Activated naive CD4-positive, alpha-beta T cell treated with Interleukin-2 at 50 U/mL for 16 hours (primary cell): ENCODE measurements at regions not wholly inside any gene's neighbourhood (a gene's known extent, or its start where the extent isn't known, plus 50 kb on each side); places are given as distances from the start of the nearest gene placed in this dataset.
"Not testable (repeated sequence)": the region's sequence is repeated elsewhere in the genome, so short reads cannot be mapped to it uniquely, and the experiment has no call there.

Experiments used
- DNase-seq: peaks from one replicate; pipeline ENCODE4 v3.0.0-alpha.2; 2020

DNA sequence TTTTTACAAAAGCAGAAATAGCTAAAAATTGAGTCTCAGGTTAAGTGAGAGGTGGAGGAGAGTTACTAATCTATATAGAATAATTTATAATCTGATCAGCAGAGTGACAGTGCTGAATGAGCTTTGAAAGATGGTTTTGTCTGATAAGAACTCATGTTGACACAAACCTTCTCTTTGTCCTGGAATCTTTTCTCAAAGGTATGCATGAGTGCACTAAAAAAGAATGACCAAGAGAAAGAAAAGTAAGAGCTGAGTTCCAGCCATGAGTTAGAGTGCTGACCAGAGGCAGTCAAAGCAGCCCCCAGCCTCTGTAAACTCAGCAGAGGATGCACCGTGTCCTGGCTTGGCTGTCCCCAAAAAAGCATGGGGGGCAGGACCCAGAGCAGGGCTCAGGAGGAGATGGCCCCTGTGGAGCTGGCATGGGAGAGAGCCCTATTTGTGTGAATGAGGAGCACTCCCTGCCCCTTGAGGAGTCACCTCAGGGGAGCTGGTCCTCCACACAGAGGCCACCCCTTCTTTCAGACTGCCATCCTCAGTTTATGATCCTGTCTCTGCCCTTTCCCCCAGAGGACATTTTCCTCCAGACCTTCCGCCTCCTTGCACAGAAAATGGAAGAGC lies 129.8 kb downstream of the SEC23A start:
- no peak for DNase-seq

DNA sequence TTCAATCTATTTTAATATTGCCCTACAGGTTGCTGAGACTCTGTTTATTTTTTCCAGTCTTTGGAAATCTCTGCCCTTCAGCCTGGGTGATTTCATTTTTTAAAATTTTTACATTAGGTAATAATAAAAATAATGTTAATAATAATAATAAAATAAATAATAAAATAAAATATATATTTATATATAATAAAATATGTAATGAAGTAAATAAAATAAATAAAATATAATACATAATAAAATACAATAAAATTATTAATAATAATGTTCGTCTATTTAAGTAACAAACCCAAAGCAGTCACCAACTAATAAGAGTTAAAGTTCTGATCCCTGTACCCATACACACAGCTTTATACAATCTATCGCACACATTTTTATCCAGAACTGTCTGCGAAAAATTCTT lies 130.5 kb downstream of the SEC23A start:
- no peak for DNase-seq

DNA sequence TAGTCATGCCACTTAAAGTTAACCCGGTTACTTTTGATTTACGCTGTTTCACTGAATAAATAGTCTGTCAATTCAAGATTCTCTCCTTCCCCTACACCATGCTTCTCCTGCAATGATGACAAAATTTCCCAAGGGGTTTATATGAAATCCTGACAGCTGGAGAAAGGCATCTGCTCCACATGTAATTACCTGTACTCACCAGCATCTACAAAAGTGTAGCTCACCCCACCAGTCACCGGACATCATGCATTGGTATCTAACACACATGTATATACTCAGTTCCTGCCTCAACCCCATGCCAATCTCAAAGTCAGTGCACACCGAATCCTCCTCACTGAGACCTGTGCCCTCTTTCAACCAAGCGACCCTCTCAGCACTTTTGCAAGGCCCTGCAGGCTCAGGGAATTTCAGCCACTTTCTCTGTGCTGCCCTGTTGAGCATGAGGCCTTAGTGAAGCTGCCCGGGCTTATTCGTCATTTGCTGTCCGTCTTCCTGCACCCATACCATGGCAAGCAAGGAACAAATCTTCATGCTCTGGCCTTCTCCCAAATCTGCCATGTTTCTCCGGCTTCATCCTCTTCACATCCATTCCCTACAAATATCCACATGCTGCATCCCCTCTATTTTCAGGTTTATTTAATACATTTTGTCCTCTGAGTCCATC lies 131.6 kb downstream of the SEC23A start:
- no peak for DNase-seq

DNA sequence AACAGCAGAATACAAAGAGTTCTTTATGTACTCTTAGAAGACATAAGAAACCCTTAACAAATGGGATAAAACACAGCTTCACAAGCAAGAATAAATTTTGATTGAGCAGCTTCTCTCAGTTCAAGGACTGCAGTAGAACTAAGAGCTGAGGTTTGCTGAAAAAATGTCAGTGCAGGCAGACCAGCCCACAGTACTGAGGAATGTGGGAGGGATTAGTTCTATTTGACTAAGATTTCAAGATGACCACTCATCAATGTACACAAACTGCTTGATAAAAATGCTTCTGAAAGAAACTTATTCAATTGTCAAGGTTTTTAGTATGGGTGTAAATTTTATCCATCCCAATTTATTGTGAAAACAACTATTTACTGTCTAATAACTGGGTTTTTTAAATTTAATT lies 138.4 kb downstream of the SEC23A start:
- DNase-seq = no peak

DNA sequence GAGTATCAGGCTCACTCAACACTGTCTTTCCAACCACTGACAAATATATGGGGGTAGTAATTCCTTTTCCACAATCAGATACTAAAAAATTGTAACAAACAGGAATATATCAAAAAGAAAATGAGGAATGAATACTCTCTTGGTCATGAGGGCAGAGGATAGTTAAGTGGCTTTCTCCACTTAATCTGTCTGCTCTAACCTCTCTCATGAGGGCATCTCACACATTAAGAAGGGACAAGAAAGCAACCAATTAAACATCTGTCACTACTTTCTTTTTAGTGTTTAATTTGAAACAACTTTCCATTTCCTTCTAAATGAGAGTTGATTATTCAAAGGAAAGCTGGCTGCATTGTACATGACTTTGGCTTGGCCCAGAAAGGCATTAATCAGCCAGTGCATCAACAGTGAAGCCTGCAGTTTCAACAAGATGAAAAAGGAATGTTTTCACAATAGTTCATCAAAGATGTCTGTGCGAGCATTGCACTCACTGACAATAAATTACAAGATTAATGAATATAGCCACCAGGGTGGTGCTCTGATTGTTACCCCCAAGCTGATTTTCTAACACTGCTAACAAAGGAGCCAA lies 142.0 kb downstream of the SEC23A start:
- DNase-seq = no peak

DNA sequence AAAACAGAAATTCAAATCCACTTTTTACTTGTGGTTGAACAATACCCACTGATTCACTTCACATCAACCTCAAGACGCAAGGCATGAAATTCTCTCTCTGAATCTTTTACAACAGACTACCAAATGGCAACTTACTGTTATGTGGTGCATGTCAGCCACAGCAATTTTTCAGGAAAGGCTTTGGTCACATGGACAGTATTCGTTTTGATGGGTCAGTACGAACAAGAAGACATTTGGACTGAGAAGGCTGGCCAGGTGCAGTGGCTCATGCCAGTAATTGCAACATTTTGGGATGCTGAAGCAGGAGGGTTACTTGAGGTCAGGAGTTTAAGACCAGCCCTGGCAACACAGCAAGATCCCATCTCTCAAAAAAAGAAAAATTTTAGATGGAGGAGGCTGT lies 144.0 kb downstream of the SEC23A start:
- DNase-seq = no peak

DNA sequence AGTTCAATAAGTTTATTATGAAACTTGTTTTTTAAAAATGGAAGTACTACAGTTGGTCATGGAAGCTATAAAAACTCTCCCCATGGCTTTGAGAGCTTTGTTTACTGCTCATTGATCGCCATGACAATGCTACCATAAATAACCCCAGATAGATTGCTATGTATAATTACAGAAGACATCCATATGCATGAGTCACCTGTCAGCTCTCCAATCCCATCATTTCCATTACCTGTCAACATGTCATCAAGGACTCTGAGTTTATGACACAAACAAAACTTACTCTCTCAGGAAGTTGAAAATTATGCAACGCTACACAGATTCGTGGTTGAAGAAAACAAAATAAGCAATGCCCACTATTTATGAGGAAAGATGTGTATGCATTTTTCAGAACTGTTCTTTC lies 144.4 kb downstream of the SEC23A start:
- DNase-seq = no peak

DNA sequence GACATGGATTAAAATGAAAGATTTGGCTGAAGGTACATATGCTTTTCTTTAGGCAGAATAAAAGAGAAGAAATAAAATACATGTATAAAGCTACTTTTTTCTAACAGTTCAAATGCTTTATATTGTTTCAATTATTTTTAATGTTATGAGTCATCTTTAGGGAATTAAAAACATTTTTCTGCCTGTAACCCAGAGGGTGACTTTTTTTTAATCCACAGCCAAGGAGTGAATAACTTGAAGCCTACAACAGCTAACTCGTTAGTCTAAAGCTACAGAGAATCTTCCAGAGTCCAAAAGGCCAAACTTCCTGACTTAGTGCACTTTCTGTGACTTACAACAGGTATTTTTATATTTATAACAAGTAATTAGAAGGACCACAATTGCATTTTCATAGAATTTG lies 151.6 kb downstream of the SEC23A start:
- DNase-seq = no peak

DNA sequence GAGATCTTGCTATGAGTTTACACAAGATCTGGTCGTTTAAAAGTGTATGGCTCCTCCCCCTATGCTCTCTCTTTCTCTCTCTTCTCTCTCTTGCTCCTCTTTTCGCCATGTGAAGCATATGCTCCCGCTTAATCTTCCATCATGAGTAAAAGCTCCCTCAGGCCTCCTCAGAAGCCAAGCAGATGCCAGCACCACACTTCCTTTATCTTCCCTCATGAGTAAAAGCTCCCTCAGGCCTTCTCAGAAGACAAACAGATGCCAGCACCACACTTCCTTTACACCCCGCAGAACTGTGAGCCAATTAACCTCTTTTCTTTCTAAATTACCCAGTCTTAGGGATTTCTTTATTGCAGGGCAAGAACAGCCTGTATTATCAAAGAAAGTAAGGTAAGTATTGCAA lies 152.4 kb downstream of the SEC23A start:
- no peak for DNase-seq

DNA sequence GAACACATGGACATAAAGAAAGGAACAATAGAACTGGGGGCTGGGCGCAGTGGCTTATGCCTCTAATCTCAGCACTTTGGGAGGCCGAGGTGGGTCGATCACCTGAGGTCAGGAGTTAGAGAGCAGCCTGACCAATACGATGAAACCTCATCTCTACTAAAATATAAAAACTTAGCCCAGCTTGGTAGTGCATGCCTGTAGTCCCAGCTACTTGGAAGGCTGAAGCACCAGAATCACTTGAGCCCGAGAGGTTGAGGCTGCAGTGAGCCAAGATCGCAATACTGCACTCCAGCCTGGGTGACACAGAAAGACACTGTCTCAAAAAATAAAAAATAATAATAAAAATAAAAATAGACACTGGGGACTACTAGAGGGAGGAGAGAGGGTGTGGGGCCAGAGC lies 154.5 kb downstream of the SEC23A start:
- DNase-seq = no peak

DNA sequence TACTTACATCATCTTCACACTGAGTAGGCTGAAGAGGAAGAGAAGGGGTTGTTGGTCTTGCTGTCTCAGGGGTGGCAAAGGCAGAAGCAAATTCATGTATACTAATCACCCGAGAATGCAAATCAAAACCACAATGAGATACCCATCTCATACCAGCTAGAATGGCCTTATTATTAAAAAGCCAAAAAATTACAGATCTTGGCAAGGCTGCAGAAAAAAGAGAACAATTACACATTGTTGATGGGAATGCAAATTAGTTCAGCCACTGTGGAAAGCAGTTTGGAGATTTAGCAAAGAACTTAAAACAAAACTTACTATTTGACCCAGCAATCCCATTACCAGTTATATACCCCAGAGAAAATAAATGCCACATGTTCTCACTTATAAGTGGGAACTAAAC lies 154.9 kb downstream of the SEC23A start:
- no peak for DNase-seq

DNA sequence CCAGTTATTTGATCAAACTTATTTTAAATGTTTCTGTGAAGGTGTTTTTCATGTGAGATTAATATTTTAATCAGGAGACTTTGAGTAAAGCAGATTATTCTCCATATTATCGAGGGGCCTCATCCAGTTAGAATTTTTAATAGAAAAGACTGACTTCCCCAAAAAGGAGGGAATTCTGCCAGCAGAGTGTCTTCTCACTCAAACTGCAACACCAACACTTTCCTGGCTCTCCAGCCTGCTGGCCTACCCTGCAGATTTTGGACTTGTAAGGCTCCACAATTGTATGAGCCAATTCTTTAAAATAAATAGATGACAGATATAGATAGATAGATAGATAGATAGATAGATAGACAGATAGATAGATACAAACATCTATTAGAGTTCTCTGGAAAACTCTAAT lies 155.7 kb downstream of the SEC23A start:
- DNase-seq = no peak

DNA sequence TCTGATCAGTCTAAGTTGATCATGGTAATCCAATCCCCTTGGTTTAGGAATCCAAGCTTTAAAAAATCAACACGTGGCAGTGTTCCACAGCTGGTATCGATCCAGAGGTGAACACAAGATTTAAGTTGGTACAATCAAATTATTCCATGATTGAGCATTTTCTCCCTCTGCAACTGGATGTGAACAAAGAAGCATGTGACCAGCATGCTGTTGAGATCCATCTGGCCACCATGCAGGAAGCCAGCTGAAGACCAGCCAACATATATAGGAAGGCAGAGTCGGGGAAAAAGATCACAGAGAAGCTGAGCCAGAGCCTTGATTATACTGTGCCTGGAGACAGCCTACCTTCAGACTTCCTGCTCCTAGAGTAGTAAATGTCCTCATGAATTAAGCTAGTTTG lies 158.3 kb downstream of the SEC23A start:
- DNase-seq = no peak

DNA sequence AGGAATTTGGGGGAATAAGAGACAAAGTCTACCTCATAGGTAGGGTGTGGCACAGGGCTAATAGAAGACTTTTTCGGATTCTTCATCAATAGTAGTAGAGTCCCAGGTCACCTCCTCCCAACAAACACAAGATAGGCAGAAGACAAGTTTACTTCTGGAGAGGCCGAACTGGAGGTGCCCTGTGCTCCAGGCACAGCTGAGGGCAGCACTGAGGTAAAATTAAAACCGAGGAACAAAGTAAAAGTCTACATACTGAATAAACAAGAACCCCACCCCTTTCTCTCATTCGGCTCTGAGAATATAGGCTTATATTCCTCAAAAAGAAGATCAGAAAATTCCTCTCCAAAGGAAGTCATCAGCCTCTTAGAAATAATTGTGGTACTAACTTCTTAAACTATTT lies 161.5 kb downstream of the SEC23A start:
- no peak for DNase-seq

DNA sequence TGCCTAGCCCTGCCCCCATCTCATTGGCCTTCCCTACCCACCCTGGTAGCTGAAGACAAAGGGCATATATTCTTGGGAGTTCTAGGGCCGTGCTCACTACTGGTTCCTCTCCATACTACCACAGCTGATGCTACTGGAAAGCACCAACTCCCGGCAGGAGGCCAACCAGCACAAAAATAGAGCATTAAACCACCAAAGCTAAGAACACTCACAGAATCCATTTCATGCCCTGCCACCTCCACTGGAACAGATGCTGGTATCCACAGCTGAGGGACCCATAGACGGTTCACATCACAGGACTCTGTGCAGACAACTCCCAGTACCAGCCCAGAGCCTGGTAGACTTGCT lies 170.4 kb downstream of the SEC23A start:
- not testable (repeated sequence) for DNase-seq

DNA sequence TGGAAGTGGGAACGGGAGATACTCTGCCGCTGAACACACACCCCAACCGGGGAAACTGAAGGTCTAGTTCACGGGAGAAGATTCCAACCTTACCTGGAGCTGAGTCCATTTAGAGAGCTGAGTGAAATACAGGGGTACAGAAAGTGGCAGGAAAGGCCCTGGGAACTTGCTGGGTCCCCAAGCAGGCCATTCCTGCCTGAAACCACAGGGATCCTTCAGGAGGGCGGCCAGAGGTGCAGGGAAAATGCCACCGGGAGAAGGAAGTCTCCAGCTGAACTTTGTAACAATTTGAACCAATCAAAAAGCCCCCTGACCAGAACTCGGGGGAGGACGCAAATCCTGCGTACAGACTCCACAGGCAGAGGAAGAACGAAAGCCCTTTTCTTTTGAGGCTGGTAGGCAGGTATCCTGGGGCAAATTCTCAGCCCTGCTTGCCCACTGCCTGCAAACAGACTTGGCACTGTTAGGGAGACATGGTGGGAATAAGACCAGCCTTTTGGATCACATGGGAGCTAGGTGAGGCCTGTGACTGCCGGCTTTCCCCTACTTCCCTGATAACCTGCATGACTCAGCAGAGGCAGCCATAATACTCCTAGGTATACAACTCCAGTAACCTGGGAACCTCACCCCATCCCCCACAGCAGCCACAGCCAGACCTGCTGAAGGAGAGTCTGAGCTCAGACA lies 170.9 kb downstream of the SEC23A start:
- DNase-seq = no peak

DNA sequence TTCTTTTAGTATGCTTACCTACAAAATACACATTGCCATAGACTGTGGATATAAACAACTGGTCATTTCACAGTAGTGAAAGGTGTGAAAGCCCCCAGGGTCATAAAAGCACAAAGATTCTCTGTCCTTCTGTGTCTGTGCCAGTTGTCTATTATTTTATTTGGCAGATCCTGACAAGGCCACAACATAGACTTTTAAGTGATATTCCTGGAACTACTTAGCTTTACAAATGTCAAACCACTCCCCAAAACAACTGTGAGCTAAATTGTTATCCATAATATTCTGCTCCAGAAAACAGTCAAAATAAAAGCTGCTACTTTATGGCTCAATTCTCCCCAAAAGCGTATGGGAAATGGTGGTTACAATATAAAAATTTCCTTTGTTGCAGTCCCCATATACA lies 172.1 kb downstream of the SEC23A start:
- no peak for DNase-seq

DNA sequence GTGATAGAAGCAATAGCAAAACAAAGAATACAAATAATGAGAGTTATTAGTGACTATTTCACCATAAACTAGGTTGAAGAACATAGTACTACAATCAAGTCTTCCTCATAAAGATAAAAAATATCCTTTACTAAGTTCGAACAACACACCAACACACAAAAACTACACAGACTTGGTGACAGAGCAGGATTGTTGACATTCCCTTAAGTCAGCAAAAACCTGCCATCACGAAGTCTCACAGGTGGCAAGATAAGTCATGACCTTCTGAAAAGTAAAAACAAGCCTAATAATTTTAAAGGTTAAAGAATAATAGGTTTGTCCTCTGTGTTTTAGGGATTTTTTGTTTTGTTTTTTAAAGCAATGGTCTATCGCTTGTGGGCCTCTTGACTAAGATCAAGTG lies 173.0 kb downstream of the SEC23A start:
- DNase-seq = no peak

DNA sequence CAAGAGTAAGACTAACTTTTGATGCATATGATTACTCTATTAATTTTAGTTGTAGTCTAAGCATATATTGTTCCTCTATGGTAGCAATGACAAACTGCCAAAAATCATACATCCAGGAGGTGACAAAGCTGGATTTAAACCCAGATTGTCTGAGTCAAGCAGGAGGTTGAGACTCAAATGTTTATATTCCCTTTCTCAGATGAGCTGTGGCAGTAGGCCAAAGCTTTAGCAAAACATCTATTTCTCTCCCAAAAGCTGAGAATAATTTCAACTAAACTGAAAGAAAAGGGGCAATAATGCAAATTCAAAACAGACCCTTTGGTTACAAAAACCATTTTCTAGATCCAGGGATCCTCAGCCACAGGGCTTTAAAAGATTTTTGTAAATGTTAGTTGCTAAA lies 173.6 kb downstream of the SEC23A start:
- no peak for DNase-seq

DNA sequence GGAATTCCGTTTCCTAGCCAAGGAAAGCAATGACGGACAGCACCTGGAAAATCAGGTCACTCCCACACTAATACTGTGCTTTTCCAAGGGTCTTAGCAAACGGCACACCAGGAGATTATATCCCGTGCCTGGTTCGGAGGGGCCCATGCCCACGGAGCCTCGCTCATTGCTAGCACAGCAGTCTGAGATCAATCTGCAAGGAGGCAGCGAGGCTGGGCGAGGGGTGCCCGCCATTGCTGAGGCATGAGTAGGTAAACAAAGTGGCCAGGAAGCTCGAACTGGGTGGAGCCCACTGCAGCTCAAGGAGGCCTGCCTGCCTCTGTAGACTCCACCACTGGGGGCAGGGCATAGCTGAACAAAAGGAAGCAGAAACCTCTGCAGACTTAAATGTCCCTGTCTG lies 181.1 kb downstream of the SEC23A start:
- DNase-seq = not testable (repeated sequence)

DNA sequence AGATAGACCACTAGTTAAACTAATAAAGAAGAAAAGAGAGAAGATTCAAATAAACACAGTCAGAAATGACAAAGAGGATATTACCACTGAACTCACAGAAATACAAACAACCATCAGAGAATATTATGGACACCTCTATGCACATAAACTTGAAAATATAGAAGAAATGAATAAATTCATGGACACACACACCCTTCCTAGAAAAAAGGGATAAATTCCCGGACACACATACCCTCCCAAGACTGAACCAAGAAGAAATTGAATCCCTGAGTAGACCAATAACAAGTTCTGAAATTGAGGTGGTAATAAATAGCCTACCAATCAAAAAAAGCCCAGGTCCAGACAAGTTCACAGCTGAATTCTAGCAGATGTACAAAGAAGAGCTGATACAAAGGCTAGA lies 187.9 kb downstream of the SEC23A start:
- no peak for DNase-seq

DNA sequence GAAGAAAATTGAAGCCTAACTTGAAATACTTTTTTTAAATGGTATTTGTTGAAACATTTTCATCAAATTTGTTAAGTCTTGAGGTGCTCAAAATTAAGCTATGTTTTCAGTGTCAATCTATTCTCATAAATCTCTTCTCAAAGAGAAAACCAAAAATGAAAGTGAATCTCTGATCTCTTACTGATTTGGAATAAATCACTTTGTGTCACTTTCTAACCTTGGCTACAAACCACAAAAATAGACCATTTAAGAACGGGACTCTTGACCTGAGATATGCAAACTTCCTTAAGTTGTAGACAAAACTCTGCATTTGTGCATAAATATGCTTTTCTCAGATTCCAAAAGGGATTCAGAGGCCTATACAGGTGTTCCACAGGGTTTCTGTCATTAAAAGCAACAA lies 192.9 kb downstream of the SEC23A start:
- DNase-seq = no peak

DNA sequence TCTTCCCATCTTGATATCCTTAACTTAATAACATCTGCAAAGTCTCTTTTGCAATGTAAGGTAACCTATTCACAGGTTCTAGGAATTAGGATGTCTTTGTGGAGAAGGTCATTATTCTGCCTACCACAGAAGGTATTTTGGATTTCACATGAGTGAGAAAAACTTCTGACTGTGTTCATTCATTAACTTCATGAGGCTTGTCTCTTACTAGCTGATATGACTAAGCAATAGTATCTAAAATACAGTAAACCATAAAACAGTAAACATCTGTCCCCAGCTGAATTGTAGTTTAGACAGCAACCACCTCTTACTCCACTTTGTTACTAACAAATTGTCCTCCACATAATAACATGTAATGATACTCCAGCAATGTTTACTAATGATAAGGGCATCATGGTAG lies 198.1 kb downstream of the SEC23A start:
- no peak for DNase-seq

DNA sequence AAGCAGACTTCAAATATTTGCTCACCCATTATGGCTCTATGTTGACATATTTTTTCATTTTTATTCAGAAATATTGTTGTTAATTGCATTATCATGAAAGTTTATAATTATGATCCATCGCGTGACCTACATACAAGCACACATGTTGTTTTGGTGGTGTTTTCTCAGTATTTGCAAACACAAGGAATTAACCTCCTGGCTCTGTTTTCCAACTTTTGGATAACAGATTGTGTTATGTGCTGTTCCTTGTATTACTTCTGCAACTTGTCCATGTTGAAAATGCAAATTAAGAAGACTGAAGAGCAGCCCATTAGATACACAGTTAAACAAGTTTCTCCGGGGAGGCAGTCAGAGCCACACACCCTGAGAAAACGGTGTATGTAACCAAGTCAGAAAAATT lies 201.2 kb downstream of the SEC23A start:
- DNase-seq = no peak
